ENCODE measurements at regions not wholly inside any gene's neighbourhood (a gene's known extent, or its start where the extent isn't known, plus 50 kb on each side); places are given as distances from the start of the nearest gene placed in this dataset.

GRCh38 chr15:94924057-94924456 lies 692.7 kb downstream of the MCTP2 start:
- POLR2A ChIA-PET = no interaction called here
- H3K27me3 ChIP-seq (ENCODE audit: insufficient read depth) = no peaks in the 10 kb centered on the region
- WGBS (ENCODE audit: low lambda C conversion rate) = 20% methylated on average over 3 of the region's 3 CpGs
- H3K4me2 ChIP-seq = no peak overlapping the region
- no peak overlapping the region for H2AFZ ChIP-seq (ENCODE audit: low read depth)
- no peak for TF ChIP-seq USF1 (IDR thresholded peaks at IDR 0.05; ENCODE audit: borderline replicate concordance, low read depth)
- TF ChIP-seq MAX (IDR thresholded peaks at IDR 0.05; ENCODE audit: low read depth) = no peak
- no peak for TF ChIP-seq NFIC (IDR thresholded peaks at IDR 0.05; ENCODE audit: borderline replicate concordance)
- TF ChIP-seq NRF1 (IDR thresholded peaks at IDR 0.05; ENCODE audit: low read depth, low read length) = no peak
- TF ChIP-seq CTCF (IDR thresholded peaks at IDR 0.05) = no peak
- no peak for TF ChIP-seq REST (IDR thresholded peaks at IDR 0.05; ENCODE audit: low read depth, low read length)
- TF ChIP-seq IRF3 (IDR thresholded peaks at IDR 0.05; ENCODE audit: low read depth, low read length) = no peak
- no peak for TF ChIP-seq MEF2A (IDR thresholded peaks at IDR 0.05; ENCODE audit: borderline replicate concordance, low read depth)
- TF ChIP-seq RCOR1 (IDR thresholded peaks at IDR 0.05; ENCODE audit: low read length) = no peak
- no peak for TF ChIP-seq FOSL2 (IDR thresholded peaks at IDR 0.05; ENCODE audit: borderline replicate concordance, low read depth)
- no peak for TF ChIP-seq PBX3 (IDR thresholded peaks at IDR 0.05)
- TF ChIP-seq TEAD4 (IDR thresholded peaks at IDR 0.05; ENCODE audit: borderline replicate concordance, insufficient read depth) = no peak
- no peak for TF ChIP-seq ELF1 (IDR thresholded peaks at IDR 0.05)
- no peak for TF ChIP-seq TAF1 (IDR thresholded peaks at IDR 0.05; ENCODE audit: borderline replicate concordance, low read depth, low read length)
- no peak for TF ChIP-seq YY1 (IDR thresholded peaks at IDR 0.05; ENCODE audit: low read depth)
- TF ChIP-seq FOXJ3 (CRISPR knock-in tag; IDR thresholded peaks at IDR 0.05) = no peak
- TF ChIP-seq MXI1 (IDR thresholded peaks at IDR 0.05; ENCODE audit: low read depth, low read length) = no peak
- H3K4me3 ChIP-seq (ENCODE audit: low read depth in 2 of 2, low read length in 1 of 2) = no peak overlapping the region
- H3K27ac ChIP-seq (ENCODE audit: low read depth in 2 of 2, low read length in 1 of 2) = no peak overlapping the region
- H3K36me3 ChIP-seq (replicated peaks in 1 of 2; ENCODE audit: control insufficient read depth in 1 of 2, insufficient read depth in 2 of 2, low read length in 1 of 2) = no peaks in the 10 kb centered on the region
- CTCF ChIA-PET = interaction anchor here (0.9 kb wide), 1 partner anchor 9 kb away, joined by 3 read pairs; no protein-coding TSS in a partner anchor
- no peaks in the 10 kb centered on the region for H4K20me1 ChIP-seq (ENCODE audit: insufficient read depth)
- no peaks in the 10 kb centered on the region for H3K9me3 ChIP-seq
- H3K79me2 ChIP-seq (ENCODE audit: insufficient read depth) = no peaks in the 10 kb centered on the region
- H3F3A ChIP-seq (replicated peaks; ENCODE audit: insufficient read depth) = no peaks in the 10 kb centered on the region
- no peak overlapping the region for H3K9ac ChIP-seq
- no peaks in the 10 kb centered on the region for H3K9me2 ChIP-seq
- no peak for DNase-seq
- H3K4me1 ChIP-seq (ENCODE audit: control insufficient read depth in 1 of 2, insufficient read depth in 2 of 2, low read depth in 1 of 2, low read length in 1 of 2) = no peaks in the 10 kb centered on the region
